ENCODE measurements at regions not wholly inside any gene's neighbourhood (a gene's known extent, or its start where the extent isn't known, plus 50 kb on each side); places are given as distances from the start of the nearest gene placed in this dataset.

GRCh38 chr7:132672200-132672990, 96.1 kb upstream of the PLXNA4 start:
- DNase-seq (ENCODE audit: low read depth in 2 of 2), result no peak

GRCh38 chr7:132666774-132667172, 90.5 kb upstream of the PLXNA4 start:
- DNase-seq (ENCODE audit: low read depth in 2 of 2), result no peak

- peak in 1 of 2 donors; percentile 8 for DNase-seq (ENCODE audit: low read depth in 2 of 2)
Measured at GRCh38 chr7:132666071-132666773, 90.0 kb upstream of the PLXNA4 start.

GRCh38 chr7:132656846-132657776, 80.8 kb upstream of the PLXNA4 start:
- no peak for DNase-seq (ENCODE audit: low read depth in 2 of 2)

- no peak for DNase-seq (ENCODE audit: low read depth in 2 of 2)
Measured at GRCh38 chr7:132656341-132656740, 80.1 kb upstream of the PLXNA4 start.

- DNase-seq (ENCODE audit: low read depth in 2 of 2), result peak; percentile 3 to 10
Measured at GRCh38 chr7:132655131-132655727, 79.0 kb upstream of the PLXNA4 start.

- no peak for DNase-seq (ENCODE audit: low read depth in 2 of 2)
Measured at GRCh38 chr7:132654150-132654549, 77.9 kb upstream of the PLXNA4 start.

- DNase-seq (ENCODE audit: low read depth in 2 of 2), result no peak
Measured at GRCh38 chr7:132653366-132653930, 77.2 kb upstream of the PLXNA4 start.

- DNase-seq (ENCODE audit: low read depth in 2 of 2), result no peak
Measured at GRCh38 chr7:132652507-132652906, 76.2 kb upstream of the PLXNA4 start.

- DNase-seq (ENCODE audit: low read depth in 2 of 2), result no peak
Measured at GRCh38 chr7:132650498-132650897, 74.2 kb upstream of the PLXNA4 start.

GRCh38 chr7:132647311-132647710, 71.0 kb upstream of the PLXNA4 start:
- no peak for DNase-seq (ENCODE audit: low read depth in 2 of 2)

GRCh38 chr7:132646052-132646451, 69.8 kb upstream of the PLXNA4 start:
- no peak for DNase-seq (ENCODE audit: low read depth in 2 of 2)

- DNase-seq (ENCODE audit: low read depth in 2 of 2), result no peak
Measured at GRCh38 chr7:132643302-132643701, 67.0 kb upstream of the PLXNA4 start.

- DNase-seq (ENCODE audit: low read depth in 2 of 2), result no peak
Measured at GRCh38 chr7:132641238-132641637, 65.0 kb upstream of the PLXNA4 start.

GRCh38 chr7:132639983-132640382, 63.7 kb upstream of the PLXNA4 start:
- DNase-seq (ENCODE audit: low read depth in 2 of 2), result no peak

- no peak for DNase-seq (ENCODE audit: low read depth in 2 of 2)
Measured at GRCh38 chr7:132638000-132638399, 61.7 kb upstream of the PLXNA4 start.

GRCh38 chr7:132636581-132636980, 60.3 kb upstream of the PLXNA4 start:
- no peak for DNase-seq (ENCODE audit: low read depth in 2 of 2)

- no peak for DNase-seq (ENCODE audit: low read depth in 2 of 2)
Measured at GRCh38 chr7:132635127-132635526, 58.9 kb upstream of the PLXNA4 start.

- no peak for DNase-seq (ENCODE audit: low read depth in 2 of 2)
Measured at GRCh38 chr7:132630834-132631233, 54.6 kb upstream of the PLXNA4 start.

Measured in stimulated activated CD8-positive, alpha-beta memory T cell treated with anti-CD3 and anti-CD28 coated beads, Interleukin-7, amount 100 ng/mL, for 4 hours (primary cell).